ENCODE measurements at regions not wholly inside any gene's neighbourhood (a gene's known extent, or its start where the extent isn't known, plus 50 kb on each side); places are given as distances from the start of the nearest gene placed in this dataset.

GRCh38 chr4:184884883-184885282 lies 59.1 kb upstream of the ACSL1 start:
- ChIA-PET CTCF (ENCODE audit: low intra/inter-chr PET ratio, low total read pairs) (no interaction called here), POLR2A (interaction anchor here (0.6 to 2.4 kb wide), 5 partner anchors 12 to 236 kb away, joined by 3 to 7 read pairs (median 4); partner anchors contain the start of genes CASP3 and PRIMPOL)
- Histone ChIP-seq H3K79me2 (ENCODE audit: insufficient read depth, low read length) (no peaks in the 10 kb centered on the region), H3K36me3 (replicated peaks in 1 of 2; ENCODE audit: control insufficient read depth in 1 of 2, insufficient read depth in 2 of 2, low read length in 2 of 2) (no peaks in the 10 kb centered on the region), H3K9me3 (ENCODE audit: low read length) (no peaks in the 10 kb centered on the region), H4K20me1 (ENCODE audit: insufficient read depth, low read length) (no peaks in the 10 kb centered on the region), H3K27ac (ENCODE audit: extremely low read length, insufficient read depth, low read length) (peak overlapping the region; percentile 57), H3K9ac (ENCODE audit: insufficient read depth, low read depth, low read length) (no peak overlapping the region), H3K27me3 (ENCODE audit: control insufficient read depth in 1 of 2, insufficient read depth in 2 of 2, low read length in 2 of 2) (no peaks in the 10 kb centered on the region), H3K4me1 (ENCODE audit: insufficient read depth, low read length) (peaks cover 70% of the 10 kb centered on the region), H3K4me3 (replicated peaks in 1 of 3; ENCODE audit: insufficient read depth in 1 of 3, low read depth in 2 of 3, low read length in 3 of 3) (peak overlapping the region in 1 of 3 experiments; percentile 22; a peak in 2 of 6 replicates), H2AFZ (ENCODE audit: low read length) (no peak overlapping the region), H3K4me2 (ENCODE audit: low read depth, low read length) (peak overlapping the region; percentile 64)
- intact Hi-C loops (cut with micrococcal nuclease; ENCODE audit: unreplicated experiment) = loop anchor here (5.0 kb wide), 1 partner anchor 48 kb away; no protein-coding TSS in a partner anchor
- ATAC-seq (peak; percentile 91), FAIRE-seq (peak; percentile 34), DNase-seq (ENCODE audit: low spot score) (peak; percentile 82)
- no TSS peak for BruUV-seq (replicated peaks)
- in situ Hi-C loops (cut with HindIII; ENCODE audit: extremely low pct_ligation_motif_present, low pct_unique_long_range_greater_than_20kb) = no loop called here
- WGBS (ENCODE audit: low lambda C conversion rate) = 0% methylated on average over 5 of the region's 5 CpGs
- TF ChIP-seq HCFC1 (IDR thresholded peaks at IDR 0.05; ENCODE audit: low read depth, low read length) (no peak), BORCS8-MEF2B (CRISPR knock-in tag; IDR thresholded peaks at IDR 0.05) (no peak), ZNF251 (CRISPR knock-in tag; IDR thresholded peaks at IDR 0.05) (no peak), NONO (IDR thresholded peaks at IDR 0.05) (no peak), NONO (CRISPR knock-in tag; conservative IDR thresholded peaks at IDR 0.05) (no peak), CENPBD1 (CRISPR knock-in tag; IDR thresholded peaks at IDR 0.05; ENCODE audit: borderline replicate concordance, low read depth) (no peak), ZKSCAN8 (CRISPR knock-in tag; IDR thresholded peaks at IDR 0.05; ENCODE audit: borderline replicate concordance) (no peak), BATF2 (CRISPR knock-in tag; IDR thresholded peaks at IDR 0.05) (no peak), ZNF496 (CRISPR knock-in tag; IDR thresholded peaks at IDR 0.05; ENCODE audit: insufficient replicate concordance) (no peak), ZNF34 (CRISPR knock-in tag; IDR thresholded peaks at IDR 0.05; ENCODE audit: borderline replicate concordance) (no peak), CHD4 (IDR thresholded peaks at IDR 0.05; ENCODE audit: borderline replicate concordance, low read length) (peak; percentile 79; the same call in 1 of the 2 replicates), ZNF468 (CRISPR knock-in tag; IDR thresholded peaks at IDR 0.05) (no peak), ZSCAN9 (CRISPR knock-in tag; IDR thresholded peaks at IDR 0.05; ENCODE audit: borderline replicate concordance) (0 out of 2 replicates have a peak, but pooled peaks have one; percentile 53), ZNF253 (CRISPR knock-in tag; IDR thresholded peaks at IDR 0.05; ENCODE audit: borderline replicate concordance) (no peak), TGIF2 (CRISPR knock-in tag; IDR thresholded peaks at IDR 0.05) (no peak), KDM5A (IDR thresholded peaks at IDR 0.05; ENCODE audit: borderline replicate concordance, low read length) (no peak), ZNF766 (CRISPR knock-in tag; IDR thresholded peaks at IDR 0.05; ENCODE audit: borderline replicate concordance) (0 out of 2 replicates have a peak, but pooled peaks have one; percentile 33), NAIF1 (CRISPR knock-in tag; IDR thresholded peaks at IDR 0.05; ENCODE audit: borderline replicate concordance) (no peak), PHF21A (CRISPR knock-in tag; IDR thresholded peaks at IDR 0.05) (peak; percentile 42; the same call in 1 of the 2 replicates), NFYC (CRISPR knock-in tag; IDR thresholded peaks at IDR 0.05) (no peak), ARNTL (CRISPR knock-in tag; IDR thresholded peaks at IDR 0.05) (no peak), E2F2 (CRISPR knock-in tag; IDR thresholded peaks at IDR 0.05; ENCODE audit: borderline replicate concordance) (no peak), MIER3 (CRISPR knock-in tag; IDR thresholded peaks at IDR 0.05; ENCODE audit: borderline replicate concordance) (peak; percentile 73; the same call in 1 of the 2 replicates), SMARCC2 (IDR thresholded peaks at IDR 0.05) (no peak), BRCA1 (CRISPR knock-in tag; IDR thresholded peaks at IDR 0.05) (no peak), ZSCAN22 (CRISPR knock-in tag; IDR thresholded peaks at IDR 0.05) (no peak), CHD2 (IDR thresholded peaks at IDR 0.05; ENCODE audit: low read depth, low read length) (no peak)

All from HepG2 (cell line).